ENCODE measurements at regions not wholly inside any gene's neighbourhood (a gene's known extent, or its start where the extent isn't known, plus 50 kb on each side); places are given as distances from the start of the nearest gene placed in this dataset.
A peak's percentile ranks its signal among the peaks of the same experiment; 100 is the strongest.
"Not testable (repeated sequence)": the region's sequence is repeated elsewhere in the genome, so short reads cannot be mapped to it uniquely, and the experiment has no call there.

DNA sequence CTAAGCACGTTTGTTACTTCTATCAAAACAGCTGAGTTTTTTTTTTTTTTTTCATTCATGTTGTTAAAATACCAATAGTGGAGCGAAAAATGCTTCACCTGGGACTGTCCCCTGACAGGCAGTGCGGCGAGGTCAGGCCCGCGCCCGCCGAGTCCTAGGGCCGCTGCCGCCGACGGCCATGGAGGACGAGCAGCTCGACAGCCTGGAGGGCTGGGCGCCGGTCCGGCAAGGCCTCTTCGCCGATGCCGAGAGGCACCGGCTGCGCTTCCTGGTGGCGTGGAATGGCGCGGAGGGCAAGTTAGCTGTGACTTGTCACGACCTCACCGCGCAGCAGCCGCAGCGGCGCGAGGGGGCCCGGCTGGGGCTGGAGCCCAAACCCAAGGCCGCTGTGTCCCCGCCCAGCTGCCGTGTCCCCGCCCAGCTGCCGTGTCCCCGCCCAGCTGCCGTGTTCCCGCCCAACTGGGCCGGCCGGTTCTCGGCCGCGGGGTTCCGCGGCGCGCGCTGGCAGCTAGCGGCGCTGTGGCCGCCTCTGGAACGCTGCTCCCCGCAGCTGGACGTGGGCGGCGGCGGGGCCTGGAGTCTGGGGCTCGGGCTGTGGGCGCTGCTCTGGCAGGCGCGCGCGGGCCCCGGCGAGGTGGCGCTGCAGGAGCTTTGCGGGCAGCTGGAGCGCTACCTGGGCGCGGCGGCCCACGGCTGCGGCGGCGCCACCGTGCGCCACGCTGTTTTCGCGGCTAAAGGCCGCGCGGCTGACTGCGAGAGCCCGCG lies 56.7 kb upstream of the GOLGA8R start:
- H3K4me3 Mint-ChIP-seq (ENCODE audit: low read depth); H3K9me3 Mint-ChIP-seq (ENCODE audit: low read depth); H3K27ac Mint-ChIP-seq; H3K27me3 Mint-ChIP-seq; H3K4me1 Mint-ChIP-seq (ENCODE audit: low read depth); H3K36me3 Mint-ChIP-seq (ENCODE audit: insufficient read depth): not testable (repeated sequence)
- DNase-seq (ENCODE audit: low spot score, unreplicated experiment): peak; percentile 28

DNA sequence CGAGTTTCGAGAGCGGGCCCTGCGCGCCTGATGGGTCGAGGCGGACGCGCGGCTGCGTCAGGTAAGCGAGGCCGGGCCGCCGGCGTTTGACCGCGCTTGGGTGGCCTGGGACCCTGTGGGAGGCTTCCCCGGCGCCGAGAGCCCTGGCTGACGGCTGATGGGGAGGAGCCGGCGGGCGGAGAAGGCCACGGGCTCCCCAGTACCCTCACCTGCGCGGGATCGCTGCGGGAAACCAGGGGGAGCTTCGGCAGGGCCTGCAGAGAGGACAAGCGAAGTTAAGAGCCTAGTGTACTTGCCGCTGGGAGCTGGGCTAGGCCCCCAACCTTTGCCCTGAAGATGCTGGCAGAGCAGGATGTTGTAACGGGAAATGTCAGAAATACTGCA lies 57.3 kb upstream of the GOLGA8R start:
- H3K9me3 Mint-ChIP-seq (ENCODE audit: low read depth); H3K4me1 Mint-ChIP-seq (ENCODE audit: low read depth); H3K4me3 Mint-ChIP-seq (ENCODE audit: low read depth); H3K27ac Mint-ChIP-seq; DNase-seq (ENCODE audit: low spot score, unreplicated experiment); H3K36me3 Mint-ChIP-seq (ENCODE audit: insufficient read depth); H3K27me3 Mint-ChIP-seq: not testable (repeated sequence)

DNA sequence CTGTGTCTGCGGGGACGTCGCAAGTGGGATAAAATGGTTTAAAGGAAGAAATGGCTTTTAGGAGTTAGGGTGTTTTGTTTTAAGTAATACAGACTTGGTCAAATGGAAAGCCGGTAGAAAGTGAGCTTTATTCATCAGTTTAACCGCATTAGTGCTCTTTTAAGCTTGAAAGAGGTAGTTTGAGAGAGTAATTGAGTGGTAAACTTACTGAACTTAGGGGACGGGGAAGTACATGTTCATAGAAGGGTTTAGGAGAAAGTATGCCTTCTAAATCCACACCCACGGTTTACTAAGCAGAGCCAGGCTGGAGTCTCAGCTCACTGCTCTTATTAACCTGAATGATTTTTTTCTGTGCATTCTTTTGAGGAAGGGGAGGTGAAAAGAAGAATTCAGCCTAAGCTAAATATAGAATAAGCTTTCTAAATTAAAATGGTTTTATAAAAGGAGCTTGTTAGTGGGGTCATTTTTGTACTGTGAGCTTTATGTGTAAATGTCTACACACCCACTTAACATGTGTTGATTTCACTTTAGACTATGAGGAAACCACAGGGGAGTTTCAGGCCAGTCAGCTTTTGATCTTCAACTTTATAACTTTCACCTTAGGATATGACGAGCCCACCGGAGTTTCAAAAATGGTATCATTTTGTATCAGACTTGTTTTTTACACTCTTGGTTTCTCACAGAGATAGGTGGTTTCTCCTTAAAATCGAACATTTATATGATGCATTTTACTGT lies 57.9 kb upstream of the GOLGA8R start:
- H3K27ac Mint-ChIP-seq; H3K4me1 Mint-ChIP-seq (ENCODE audit: low read depth); H3K27me3 Mint-ChIP-seq; DNase-seq (ENCODE audit: low spot score, unreplicated experiment); H3K4me3 Mint-ChIP-seq (ENCODE audit: low read depth); H3K9me3 Mint-ChIP-seq (ENCODE audit: low read depth); H3K36me3 Mint-ChIP-seq (ENCODE audit: insufficient read depth): not testable (repeated sequence)

- not testable (repeated sequence) for H3K36me3 Mint-ChIP-seq (ENCODE audit: insufficient read depth); H3K4me1 Mint-ChIP-seq (ENCODE audit: low read depth); DNase-seq (ENCODE audit: low spot score, unreplicated experiment); H3K27me3 Mint-ChIP-seq; H3K27ac Mint-ChIP-seq; H3K4me3 Mint-ChIP-seq (ENCODE audit: low read depth); H3K9me3 Mint-ChIP-seq (ENCODE audit: low read depth)
Observed at GRCh38 chr15:30484887-30485286, 67.0 kb upstream of the GOLGA8Q start.

DNA sequence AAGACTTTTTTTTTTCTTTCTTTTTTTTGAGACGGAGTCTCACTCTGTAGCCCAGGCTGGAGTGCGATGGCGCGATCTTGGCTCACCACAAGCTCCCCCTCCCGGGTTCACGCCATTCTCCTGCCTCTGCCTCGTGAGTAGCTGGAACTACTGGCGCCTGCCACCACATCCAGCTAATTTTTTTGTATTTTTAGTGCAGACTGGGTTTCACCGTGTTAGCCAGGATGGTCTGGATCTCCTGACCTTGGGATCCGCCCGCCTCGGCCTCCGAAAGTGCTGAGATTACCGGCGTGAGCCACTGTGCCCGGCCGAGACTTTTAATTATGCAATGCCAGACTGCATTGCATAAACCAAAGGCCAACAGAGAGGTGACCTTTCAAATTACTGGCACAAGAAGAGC lies 62.6 kb upstream of the GOLGA8Q start:
- H3K27ac Mint-ChIP-seq; H3K36me3 Mint-ChIP-seq (ENCODE audit: insufficient read depth); H3K4me3 Mint-ChIP-seq (ENCODE audit: low read depth); DNase-seq (ENCODE audit: low spot score, unreplicated experiment); H3K4me1 Mint-ChIP-seq (ENCODE audit: low read depth); H3K27me3 Mint-ChIP-seq; H3K9me3 Mint-ChIP-seq (ENCODE audit: low read depth): not testable (repeated sequence)

GRCh38 chr15:30490334-30490733 lies 61.5 kb upstream of the GOLGA8Q start:
- H3K9me3 Mint-ChIP-seq (ENCODE audit: low read depth); DNase-seq (ENCODE audit: low spot score, unreplicated experiment); H3K36me3 Mint-ChIP-seq (ENCODE audit: insufficient read depth); H3K4me3 Mint-ChIP-seq (ENCODE audit: low read depth); H3K27me3 Mint-ChIP-seq; H3K4me1 Mint-ChIP-seq (ENCODE audit: low read depth); H3K27ac Mint-ChIP-seq: not testable (repeated sequence)

DNA sequence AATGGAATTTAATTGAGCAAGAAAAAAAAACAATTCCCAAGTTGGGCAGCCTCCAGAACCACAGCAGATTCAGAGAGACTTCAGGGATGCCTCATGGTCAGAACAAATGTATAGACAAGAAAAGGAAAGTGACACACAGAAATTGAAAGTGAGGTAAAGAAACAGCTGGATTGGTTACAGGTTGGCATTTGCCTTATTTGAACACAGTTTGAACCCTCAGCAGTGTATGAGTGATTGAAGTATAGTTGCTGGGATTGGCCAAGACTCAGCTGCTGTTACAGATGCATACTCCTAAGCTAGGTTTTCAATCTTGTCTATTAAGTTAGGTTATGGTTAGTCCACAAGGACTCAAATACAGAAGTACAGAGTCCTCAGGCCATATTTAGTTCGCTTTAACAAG lies 57.9 kb upstream of the GOLGA8Q start:
- H3K27me3 Mint-ChIP-seq; H3K9me3 Mint-ChIP-seq (ENCODE audit: low read depth); H3K4me1 Mint-ChIP-seq (ENCODE audit: low read depth); H3K4me3 Mint-ChIP-seq (ENCODE audit: low read depth); DNase-seq (ENCODE audit: low spot score, unreplicated experiment); H3K27ac Mint-ChIP-seq; H3K36me3 Mint-ChIP-seq (ENCODE audit: insufficient read depth): not testable (repeated sequence)

DNA sequence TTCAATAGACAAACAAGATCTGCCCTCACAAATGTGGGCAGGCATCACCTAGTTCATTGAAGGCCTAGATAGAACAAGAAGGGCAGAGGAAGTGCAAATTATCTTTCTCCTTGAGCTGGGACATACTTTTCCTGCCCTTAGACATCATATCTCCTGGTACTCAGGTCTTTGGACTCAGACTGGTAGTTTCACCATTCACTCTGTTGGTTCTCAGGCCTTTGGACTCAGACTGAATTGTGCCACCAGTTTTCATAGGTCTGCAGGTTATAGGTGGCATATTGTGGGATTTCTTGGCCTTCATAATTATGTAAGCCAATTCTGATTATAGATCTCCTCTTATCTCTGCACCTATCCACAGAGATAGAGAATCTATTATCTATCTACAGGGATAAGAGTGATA lies 54.6 kb upstream of the GOLGA8Q start:
- not testable (repeated sequence) for H3K36me3 Mint-ChIP-seq (ENCODE audit: insufficient read depth); DNase-seq (ENCODE audit: low spot score, unreplicated experiment); H3K9me3 Mint-ChIP-seq (ENCODE audit: low read depth); H3K27me3 Mint-ChIP-seq; H3K4me3 Mint-ChIP-seq (ENCODE audit: low read depth); H3K27ac Mint-ChIP-seq; H3K4me1 Mint-ChIP-seq (ENCODE audit: low read depth)

- not testable (repeated sequence) for H3K27ac Mint-ChIP-seq; H3K4me1 Mint-ChIP-seq (ENCODE audit: low read depth); DNase-seq (ENCODE audit: low spot score, unreplicated experiment); H3K27me3 Mint-ChIP-seq; H3K4me3 Mint-ChIP-seq (ENCODE audit: low read depth); H3K36me3 Mint-ChIP-seq (ENCODE audit: insufficient read depth); H3K9me3 Mint-ChIP-seq (ENCODE audit: low read depth)
Observed at GRCh38 chr15:30499233-30499632, 52.6 kb upstream of the GOLGA8Q start.

DNA sequence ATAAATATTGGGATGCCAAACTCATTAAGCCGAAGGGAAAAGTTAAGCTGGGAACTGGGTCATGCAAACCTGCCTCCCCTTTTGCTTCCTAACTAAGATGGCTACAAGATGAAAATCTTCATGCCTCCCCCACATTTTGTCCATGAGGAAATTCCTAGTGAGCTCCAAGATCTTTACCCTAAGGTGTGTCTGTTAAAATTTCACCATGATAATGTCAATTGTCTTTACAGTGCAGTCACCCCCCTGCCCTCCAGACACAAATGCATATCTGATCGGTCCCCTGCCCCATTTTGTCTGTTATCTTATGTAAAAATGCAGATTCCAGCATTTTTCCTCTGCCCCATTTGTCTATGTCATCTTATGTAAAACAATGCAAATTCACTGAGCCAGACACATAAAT lies 51.3 kb upstream of the GOLGA8Q start:
- not testable (repeated sequence) for H3K4me3 Mint-ChIP-seq (ENCODE audit: low read depth); H3K4me1 Mint-ChIP-seq (ENCODE audit: low read depth); H3K9me3 Mint-ChIP-seq (ENCODE audit: low read depth); H3K27me3 Mint-ChIP-seq; H3K27ac Mint-ChIP-seq; DNase-seq (ENCODE audit: low spot score, unreplicated experiment); H3K36me3 Mint-ChIP-seq (ENCODE audit: insufficient read depth)
